ENCODE measurements at regions not wholly inside any gene's neighbourhood (a gene's known extent, or its start where the extent isn't known, plus 50 kb on each side); places are given as distances from the start of the nearest gene placed in this dataset.

DNA sequence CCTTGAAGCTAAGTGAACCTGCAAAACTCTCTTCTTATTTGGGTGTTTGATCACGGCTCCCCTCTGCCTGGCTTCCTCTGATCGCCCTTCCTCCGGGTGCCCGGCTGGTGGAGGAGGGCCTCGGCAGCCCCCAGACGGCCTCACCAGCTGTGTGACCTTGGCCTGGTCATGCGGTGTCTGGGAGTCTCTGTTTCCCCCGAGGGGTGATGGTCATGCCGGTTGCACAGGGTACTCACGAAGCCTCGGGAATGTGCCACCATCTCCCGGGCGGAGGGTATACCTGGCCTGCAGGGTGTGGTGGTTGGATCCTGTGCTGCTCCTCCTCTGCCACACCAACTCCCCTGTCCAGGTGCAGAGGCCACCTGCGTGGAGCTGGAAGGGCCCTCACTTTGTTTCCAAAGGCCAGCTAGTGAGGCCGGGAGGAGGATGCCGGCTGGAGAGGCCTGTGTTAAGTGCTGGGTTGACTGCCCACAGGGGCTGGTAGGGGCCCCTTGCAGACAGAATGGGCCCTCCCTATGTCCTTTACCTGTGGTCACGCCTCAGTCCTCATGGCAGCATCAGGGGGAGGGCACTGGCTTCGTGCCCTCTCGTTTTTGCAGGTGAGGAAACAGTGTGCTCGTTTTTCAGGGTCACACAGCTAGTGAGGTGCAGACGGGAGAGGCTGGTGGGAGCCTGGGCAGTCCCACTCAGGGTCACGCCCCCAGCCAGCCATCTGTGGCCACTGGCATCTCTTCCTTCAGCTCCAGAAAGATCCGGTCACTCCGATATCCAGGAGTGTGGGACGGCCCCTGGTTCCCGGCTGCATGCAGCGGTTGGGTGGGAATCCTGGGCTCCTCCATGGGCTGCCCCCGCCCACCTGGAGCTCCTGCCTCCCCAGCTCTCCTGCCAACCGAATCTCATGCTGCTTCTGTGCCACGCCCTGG lies 148.5 kb upstream of the GSE1 start:
- no peak for DNase-seq (ENCODE audit: low read depth in 2 of 2, low spot score in 1 of 2)

GRCh38 chr16:85465328-85466303 lies 147.5 kb upstream of the GSE1 start:
- DNase-seq (ENCODE audit: low read depth in 2 of 2, low spot score in 1 of 2): no peak

DNA sequence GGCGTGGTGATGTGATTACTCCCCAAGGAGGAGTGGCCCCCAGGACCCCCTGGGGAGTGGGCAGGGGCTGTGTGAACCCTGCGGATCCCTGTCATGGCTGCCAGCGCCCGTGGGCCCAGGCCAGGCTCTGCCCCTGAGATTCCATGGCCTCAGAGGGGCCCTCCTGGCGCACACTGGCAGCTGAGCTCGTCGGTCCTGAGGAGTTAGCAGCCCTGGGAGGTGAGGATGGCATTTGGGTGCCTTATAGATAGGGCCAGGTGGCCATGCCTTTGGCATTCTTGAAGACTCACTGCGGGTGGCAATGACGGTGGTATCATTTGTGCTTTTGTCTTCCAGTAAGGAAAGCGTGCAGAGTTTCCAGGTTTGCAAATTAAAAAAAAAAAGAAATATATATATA lies 146.8 kb upstream of the GSE1 start:
- no peak for DNase-seq (ENCODE audit: low read depth in 2 of 2, low spot score in 1 of 2)

- no peak for DNase-seq (ENCODE audit: low read depth in 2 of 2, low spot score in 1 of 2)
Observed at GRCh38 chr16:85466989-85467388, 146.1 kb upstream of the GSE1 start.

GRCh38 chr16:85469929-85470590 lies 143.1 kb upstream of the GSE1 start:
- no peak for DNase-seq (ENCODE audit: low read depth in 2 of 2, low spot score in 1 of 2)

DNA sequence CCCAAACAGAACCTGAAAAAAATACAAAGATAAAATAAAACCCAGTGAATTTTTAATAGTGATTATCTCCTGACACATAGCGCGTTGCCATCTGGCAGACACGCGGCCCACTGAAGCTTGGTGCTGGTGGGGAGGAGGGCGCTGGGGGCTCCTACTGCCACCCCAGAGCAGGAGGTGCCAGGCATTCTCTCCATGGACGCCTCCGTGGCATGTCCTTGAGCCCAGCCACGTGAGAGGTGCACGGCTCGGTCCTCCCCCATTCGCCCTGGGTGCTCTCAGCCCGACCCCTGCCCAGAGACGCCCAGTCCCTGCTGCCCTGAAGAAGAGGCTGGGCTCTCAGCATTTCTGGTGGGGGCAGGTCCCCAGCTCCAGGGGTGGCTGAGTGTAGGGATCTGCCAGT lies 142.2 kb upstream of the GSE1 start:
- no peak for DNase-seq (ENCODE audit: low read depth in 2 of 2, low spot score in 1 of 2)

DNA sequence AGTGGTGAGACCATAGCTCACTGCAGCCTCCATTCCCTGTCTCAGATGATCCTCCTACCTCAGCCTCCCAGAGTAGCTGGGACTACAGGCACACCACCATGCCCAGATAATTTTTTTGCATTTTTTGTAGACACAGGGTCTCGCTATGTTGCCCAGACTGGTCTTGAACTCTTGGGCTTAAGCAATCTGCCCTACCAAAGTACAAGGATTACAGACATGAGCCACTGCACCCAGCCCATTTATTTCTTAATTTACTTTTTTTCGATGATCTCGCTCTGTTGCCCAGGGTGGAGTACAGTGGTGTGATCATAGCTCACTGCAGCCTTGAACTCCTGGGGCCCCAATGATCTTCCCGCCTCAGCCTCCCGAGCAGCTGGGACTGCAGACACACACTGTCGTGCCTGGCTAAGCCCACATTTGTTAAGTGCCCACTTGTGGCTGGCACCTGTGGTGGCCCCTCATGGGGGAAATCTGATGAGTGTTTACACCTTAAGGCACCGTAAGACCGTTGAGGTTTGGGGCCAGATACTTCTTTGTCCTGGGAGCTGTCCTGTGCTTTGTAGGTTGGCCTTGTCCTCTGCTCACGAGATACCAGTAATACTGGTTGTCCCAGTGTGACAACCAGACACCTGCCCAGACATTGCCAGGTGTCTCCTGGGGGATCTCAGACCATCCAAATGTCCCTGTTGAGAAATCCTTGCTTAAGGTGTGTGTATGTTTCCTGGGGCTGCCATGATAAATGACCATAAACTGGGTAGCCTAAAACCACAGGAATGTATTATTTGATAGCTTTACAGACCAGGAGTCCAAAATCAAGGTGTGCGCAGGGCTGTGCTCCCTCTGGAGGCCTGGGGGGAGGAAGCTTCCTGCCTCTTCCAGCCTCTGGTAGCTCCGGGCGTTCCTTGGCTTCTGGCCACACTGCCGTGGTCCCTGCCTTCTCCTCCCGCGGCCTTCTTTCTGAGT lies 141.4 kb upstream of the GSE1 start:
- no peak for DNase-seq (ENCODE audit: low read depth in 2 of 2, low spot score in 1 of 2)

DNA sequence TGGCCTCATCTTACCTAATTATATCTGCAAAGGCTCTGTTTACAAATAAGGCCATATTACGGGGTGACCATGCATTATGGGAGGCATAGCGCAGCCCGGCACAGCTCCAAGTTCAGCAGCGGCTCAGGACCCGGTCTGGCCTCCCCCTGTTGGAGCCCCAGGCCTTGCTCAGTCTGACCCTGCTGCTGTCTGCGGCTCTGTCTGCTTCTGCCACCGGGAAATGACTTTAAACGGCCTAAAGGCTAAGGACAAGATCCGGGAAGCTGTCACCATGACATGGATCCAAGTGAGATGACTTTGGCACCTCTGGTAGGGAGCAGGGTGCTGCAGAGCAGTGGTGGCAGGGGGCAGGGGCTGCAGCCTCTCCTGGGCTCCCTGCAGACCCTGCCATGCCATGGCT lies 140.6 kb upstream of the GSE1 start:
- DNase-seq (ENCODE audit: low read depth in 2 of 2, low spot score in 1 of 2): no peak

DNA sequence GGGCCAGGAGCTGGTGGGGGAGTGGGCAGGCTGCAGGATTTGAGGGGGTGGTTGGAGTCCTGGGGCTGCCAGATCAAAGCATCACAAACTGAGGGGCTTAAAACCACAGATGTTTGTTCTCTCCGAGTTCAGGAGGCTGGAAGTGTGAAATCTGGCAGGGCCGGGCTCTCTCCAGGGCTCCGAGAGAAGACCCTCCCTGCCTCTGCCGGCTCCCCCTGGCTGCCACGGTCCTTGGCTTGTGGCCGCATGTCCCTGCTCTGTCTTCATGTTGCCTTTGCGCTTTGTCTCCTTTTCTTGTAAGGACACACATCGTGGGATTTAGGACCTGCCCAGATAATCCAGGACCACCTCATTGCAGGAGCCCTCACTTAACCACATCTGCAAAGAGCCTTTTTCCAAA lies 139.8 kb upstream of the GSE1 start:
- no peak for DNase-seq (ENCODE audit: low read depth in 2 of 2, low spot score in 1 of 2)

GRCh38 chr16:85473909-85474620 lies 139.1 kb upstream of the GSE1 start:
- DNase-seq (ENCODE audit: low read depth in 2 of 2, low spot score in 1 of 2): no peak

DNA sequence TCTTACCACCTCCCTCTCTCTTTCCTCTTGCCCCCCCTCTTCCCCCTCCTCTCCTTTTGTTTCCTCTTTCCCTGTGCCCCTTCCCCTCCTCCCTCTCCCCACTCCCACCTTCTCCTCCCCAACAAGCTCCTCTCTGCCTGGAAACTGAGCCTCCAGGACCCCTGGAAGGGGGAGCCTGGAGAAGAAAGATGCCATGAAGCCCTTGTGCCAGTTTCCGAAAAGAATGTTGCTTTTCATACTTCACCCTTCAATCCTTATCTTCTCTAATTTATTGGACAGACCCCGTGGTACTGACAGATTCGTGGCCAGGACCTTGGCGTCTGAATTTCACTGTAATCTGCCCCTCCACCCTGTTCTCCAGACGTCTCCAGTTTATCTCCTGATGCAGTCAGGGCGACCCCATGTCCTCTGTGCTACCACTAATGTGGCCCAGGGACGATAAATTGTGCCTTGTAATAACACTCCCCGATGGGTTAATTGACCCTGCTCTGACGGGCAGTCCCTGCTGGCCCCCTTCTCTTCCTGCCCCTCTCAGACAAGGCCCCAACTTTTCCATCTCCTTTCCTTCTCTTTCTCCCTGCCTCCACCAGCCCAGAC lies 138.4 kb upstream of the GSE1 start:
- DNase-seq (ENCODE audit: low read depth in 2 of 2, low spot score in 1 of 2): no peak

DNA sequence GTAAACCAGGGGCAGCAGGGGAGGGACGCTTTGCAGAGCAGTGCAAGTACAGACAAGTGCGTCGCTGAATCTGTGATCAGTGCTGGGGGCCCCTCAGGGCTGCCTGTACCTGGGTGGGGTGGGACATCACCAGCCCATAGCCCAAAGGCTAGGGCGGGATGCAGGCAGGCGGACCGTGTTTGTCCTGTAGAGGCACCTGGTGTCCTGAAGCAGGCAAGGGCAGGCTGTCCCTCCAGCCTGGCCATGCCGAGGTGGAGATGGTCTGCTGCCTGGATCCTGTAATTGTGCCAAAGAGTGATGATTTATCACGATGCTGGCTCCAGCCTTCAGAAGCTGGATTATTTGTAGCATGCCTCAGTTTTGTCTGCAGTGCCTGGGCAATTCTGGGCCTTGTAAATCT lies 137.9 kb upstream of the GSE1 start:
- no peak for DNase-seq (ENCODE audit: low read depth in 2 of 2, low spot score in 1 of 2)

- no peak for DNase-seq (ENCODE audit: low read depth in 2 of 2, low spot score in 1 of 2)
Observed at GRCh38 chr16:85475691-85476300, 137.3 kb upstream of the GSE1 start.

DNA sequence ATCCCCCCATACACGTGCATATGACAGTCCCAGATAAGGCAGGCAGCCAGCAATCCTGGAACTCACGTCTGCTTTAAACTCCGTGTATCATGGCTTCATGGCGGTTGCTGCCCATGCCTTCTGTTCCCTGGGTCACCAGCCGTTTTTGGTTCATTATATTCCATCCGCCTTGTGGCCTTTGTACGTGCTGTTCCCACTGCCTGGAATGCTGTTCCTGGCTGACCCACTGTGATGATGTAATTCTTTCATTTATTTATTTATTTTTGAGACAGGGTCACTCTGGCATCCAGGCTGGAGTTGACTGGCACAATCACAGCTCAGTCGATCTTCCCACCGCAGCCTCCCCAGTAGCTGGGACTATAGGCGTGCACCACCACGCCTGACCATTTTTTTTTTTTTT lies 136.7 kb upstream of the GSE1 start:
- DNase-seq (ENCODE audit: low read depth in 2 of 2, low spot score in 1 of 2): no peak

GRCh38 chr16:85477801-85478363 lies 135.2 kb upstream of the GSE1 start:
- DNase-seq (ENCODE audit: low read depth in 2 of 2, low spot score in 1 of 2): no peak

GRCh38 chr16:85479972-85480726 lies 133.0 kb upstream of the GSE1 start:
- DNase-seq (ENCODE audit: low read depth in 2 of 2, low spot score in 1 of 2): no peak

DNA sequence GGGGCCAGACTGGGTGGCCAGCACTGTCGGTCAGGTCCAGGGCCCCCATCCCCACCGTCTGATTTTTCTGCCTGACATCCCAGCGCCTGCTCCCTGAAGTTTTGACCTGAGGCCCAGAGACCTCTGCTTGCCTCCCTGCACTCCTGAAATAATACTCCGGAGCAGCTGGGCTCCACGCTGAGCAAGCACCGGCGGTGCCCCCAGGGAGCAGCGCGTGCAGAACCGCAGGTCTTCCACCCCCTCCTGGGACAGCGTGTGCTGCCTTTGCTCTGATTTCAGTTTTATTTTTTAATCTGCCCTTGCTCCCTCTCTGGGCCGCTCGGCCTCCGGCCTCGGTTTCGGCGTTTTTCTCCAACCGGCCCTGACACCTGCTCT lies 132.4 kb upstream of the GSE1 start:
- DNase-seq (ENCODE audit: low read depth in 2 of 2, low spot score in 1 of 2): no peak

- DNase-seq (ENCODE audit: low read depth in 2 of 2, low spot score in 1 of 2): no peak
Observed at GRCh38 chr16:85481206-85481605, 131.9 kb upstream of the GSE1 start.
